Activated CD4-positive, alpha-beta T cell treated with anti-CD3 and anti-CD28 coated beads, Interleukin-2, amount 10 ng/mL, durations not matched to agents 7 days and 5 days (primary cell): ENCODE measurements at regions not wholly inside any gene's neighbourhood (a gene's known extent, or its start where the extent isn't known, plus 50 kb on each side); places are given as distances from the start of the nearest gene placed in this dataset.

Experiments
- CTCF ChIA-PET: fragments of 350-600 bp; sonication (Branson Sonifier 250); formaldehyde crosslinking; loops from one replicate; lab custom pipeline; 2021; ENCODE audit warnings: antibody characterized with exemption; lab: Charles Lee
- POLR2A ChIA-PET: fragments of 350-600 bp; sonication (Branson Sonifier 250); formaldehyde crosslinking; loops from one replicate; lab custom pipeline; 2021; ENCODE audit warnings: antibody characterized with exemption; lab: Charles Lee
- DNase-seq: peaks from one replicate; pipeline ENCODE4 v3.0.0-alpha.2; 2020
- H3K27ac Mint-ChIP-seq: one replicate; pipeline ENCODE4 v1.8.0; 2021; ENCODE audit warnings: mild to moderate bottlenecking, moderate library complexity, mixed read lengths
- H3K27me3 Mint-ChIP-seq: one replicate; pipeline ENCODE4 v1.8.0; 2021; ENCODE audit warnings: mixed read lengths
- H3K36me3 Mint-ChIP-seq: one replicate; pipeline ENCODE4 v1.8.0; 2021; ENCODE audit warnings: low read depth, mixed read lengths
- H3K4me1 Mint-ChIP-seq: one replicate; pipeline ENCODE4 v1.8.0; 2021; ENCODE audit warnings: mixed read lengths
- H3K4me3 Mint-ChIP-seq: one replicate; pipeline ENCODE4 v1.8.0; 2021; ENCODE audit warnings: mild to moderate bottlenecking, moderate library complexity, mixed read lengths
- H3K9me3 Mint-ChIP-seq: one replicate; pipeline ENCODE4 v1.8.0; 2021; ENCODE audit warnings: mixed read lengths

GRCh38 chr17:69947027-69947759 lies 127.8 kb upstream of the KCNJ16 start:
- H3K36me3 Mint-ChIP-seq: no peaks in the 10 kb centered on the region
- no peaks in the 10 kb centered on the region for H3K9me3 Mint-ChIP-seq
- H3K4me3 Mint-ChIP-seq: no peak overlapping the region
- no peak for DNase-seq
- no peak overlapping the region for H3K27ac Mint-ChIP-seq
- ChIA-PET CTCF (no interaction called here), POLR2A (no interaction called here)
- H3K27me3 Mint-ChIP-seq: no peaks in the 10 kb centered on the region
- H3K4me1 Mint-ChIP-seq: no peaks in the 10 kb centered on the region

GRCh38 chr17:69948406-69948805 lies 126.6 kb upstream of the KCNJ16 start:
- CTCF ChIA-PET: no interaction called here

DNA sequence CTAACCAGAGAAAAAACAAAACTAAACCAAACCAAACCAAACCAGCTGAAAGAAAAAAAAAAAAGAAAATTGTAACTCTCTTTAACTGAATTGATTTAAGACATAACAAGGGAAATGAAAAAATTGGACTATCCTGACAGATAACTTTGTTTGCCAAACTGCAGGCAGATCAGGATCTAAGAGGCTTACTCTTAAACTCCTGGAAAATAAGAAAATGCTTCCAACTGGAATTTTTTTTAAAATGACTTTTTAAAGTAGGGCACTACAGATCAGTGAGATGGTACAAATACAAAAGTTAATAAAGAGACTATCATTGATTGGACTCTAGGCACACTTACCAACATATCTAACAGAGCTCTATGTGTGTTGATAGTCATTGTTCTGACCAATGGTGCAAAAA lies 125.5 kb upstream of the KCNJ16 start:
- Mint-ChIP-seq H3K36me3 (no peaks in the 10 kb centered on the region), H3K27me3 (no peaks in the 10 kb centered on the region), H3K27ac (peak overlapping the region; percentile 28), H3K4me1 (no peaks in the 10 kb centered on the region), H3K9me3 (no peaks in the 10 kb centered on the region), H3K4me3 (no peak overlapping the region)
- ChIA-PET CTCF (no interaction called here), POLR2A (no interaction called here)
- no peak for DNase-seq

More at GRCh38 chr17:69948406-69948805, 126.6 kb upstream of the KCNJ16 start:
- H3K27me3 Mint-ChIP-seq: no peaks in the 10 kb centered on the region
- POLR2A ChIA-PET: no interaction called here
- no peaks in the 10 kb centered on the region for H3K4me1 Mint-ChIP-seq
- no peaks in the 10 kb centered on the region for H3K36me3 Mint-ChIP-seq
- H3K9me3 Mint-ChIP-seq: no peaks in the 10 kb centered on the region
- no peak overlapping the region for H3K27ac Mint-ChIP-seq
- H3K4me3 Mint-ChIP-seq: no peak overlapping the region
- DNase-seq: no peak

- DNase-seq: no peak
- no peaks in the 10 kb centered on the region for H3K27me3 Mint-ChIP-seq
- no peaks in the 10 kb centered on the region for H3K4me1 Mint-ChIP-seq
- H3K9me3 Mint-ChIP-seq: no peaks in the 10 kb centered on the region
- POLR2A ChIA-PET: no interaction called here
- CTCF ChIA-PET: interaction anchor here (0.6 kb wide), 2 partner anchors 1577 to 1803 kb away, joined by 3 to 7 read pairs; no protein-coding TSS in a partner anchor
- H3K4me3 Mint-ChIP-seq: no peak overlapping the region
- H3K27ac Mint-ChIP-seq: no peak overlapping the region
- H3K36me3 Mint-ChIP-seq: no peaks in the 10 kb centered on the region
These were observed 124.9 kb upstream of the KCNJ16 start for GRCh38 chr17:69949973-69950695.

GRCh38 chr17:69950701-69951418 lies 124.2 kb upstream of the KCNJ16 start:
- no peaks in the 10 kb centered on the region for H3K4me1 Mint-ChIP-seq
- H3K9me3 Mint-ChIP-seq: no peaks in the 10 kb centered on the region
- no peak for DNase-seq
- POLR2A ChIA-PET: no interaction called here
- no peaks in the 10 kb centered on the region for H3K36me3 Mint-ChIP-seq
- H3K4me3 Mint-ChIP-seq: no peak overlapping the region
- H3K27ac Mint-ChIP-seq: no peak overlapping the region
- CTCF ChIA-PET: interaction anchor here (0.6 kb wide), 2 partner anchors 1576 to 1802 kb away, joined by 3 to 7 read pairs; no protein-coding TSS in a partner anchor
- no peaks in the 10 kb centered on the region for H3K27me3 Mint-ChIP-seq

DNA sequence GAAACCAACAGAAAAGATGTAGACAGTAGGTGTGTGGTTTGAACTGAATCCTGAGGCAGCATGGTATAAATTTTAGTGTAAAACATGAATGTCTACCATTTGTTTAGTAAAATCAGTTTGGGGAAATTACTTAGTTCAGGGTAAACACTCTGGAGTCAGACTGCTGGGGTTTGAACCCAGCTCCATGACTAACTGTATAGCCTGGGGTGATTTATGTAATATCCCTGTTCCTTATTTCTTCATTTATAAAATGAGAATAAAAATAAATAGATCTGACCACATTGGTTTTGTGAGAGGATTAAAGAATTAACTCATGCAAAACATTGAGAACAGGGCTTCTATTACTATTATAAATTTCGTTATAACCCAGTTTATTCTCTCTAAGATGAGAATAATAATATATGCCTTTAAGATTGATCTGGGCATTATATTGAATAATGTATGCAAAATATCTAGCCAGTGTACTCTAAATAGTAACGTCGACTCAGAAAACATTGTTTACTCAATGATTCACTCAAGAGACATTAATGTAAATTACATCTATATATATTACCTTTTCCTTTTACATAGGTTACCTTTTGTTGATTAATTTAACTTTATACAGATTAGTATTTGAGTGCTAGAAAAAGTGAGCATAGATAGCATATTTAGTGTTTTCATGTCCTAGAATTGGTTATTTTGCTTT lies 120.6 kb upstream of the KCNJ16 start:
- ChIA-PET POLR2A (no interaction called here), CTCF (no interaction called here)
- Mint-ChIP-seq H3K4me1 (no peaks in the 10 kb centered on the region), H3K27me3 (no peaks in the 10 kb centered on the region), H3K9me3 (no peaks in the 10 kb centered on the region), H3K36me3 (no peaks in the 10 kb centered on the region), H3K27ac (no peak overlapping the region), H3K4me3 (no peak overlapping the region)
- DNase-seq: no peak

GRCh38 chr17:69958063-69958462 lies 117.0 kb upstream of the KCNJ16 start:
- POLR2A ChIA-PET: no interaction called here
- no peak for DNase-seq
- Mint-ChIP-seq H3K4me1 (no peaks in the 10 kb centered on the region), H3K27ac (no peak overlapping the region), H3K36me3 (no peaks in the 10 kb centered on the region), H3K9me3 (no peaks in the 10 kb centered on the region), H3K27me3 (no peaks in the 10 kb centered on the region), H3K4me3 (no peak overlapping the region)
- CTCF ChIA-PET: no interaction called here

- Mint-ChIP-seq H3K27me3 (no peaks in the 10 kb centered on the region), H3K36me3 (no peaks in the 10 kb centered on the region), H3K9me3 (no peaks in the 10 kb centered on the region), H3K4me3 (no peak overlapping the region), H3K4me1 (no peaks in the 10 kb centered on the region), H3K27ac (no peak overlapping the region)
- DNase-seq: no peak
- ChIA-PET POLR2A (no interaction called here), CTCF (no interaction called here)
These were observed 115.7 kb upstream of the KCNJ16 start for GRCh38 chr17:69959283-69959682.

DNA sequence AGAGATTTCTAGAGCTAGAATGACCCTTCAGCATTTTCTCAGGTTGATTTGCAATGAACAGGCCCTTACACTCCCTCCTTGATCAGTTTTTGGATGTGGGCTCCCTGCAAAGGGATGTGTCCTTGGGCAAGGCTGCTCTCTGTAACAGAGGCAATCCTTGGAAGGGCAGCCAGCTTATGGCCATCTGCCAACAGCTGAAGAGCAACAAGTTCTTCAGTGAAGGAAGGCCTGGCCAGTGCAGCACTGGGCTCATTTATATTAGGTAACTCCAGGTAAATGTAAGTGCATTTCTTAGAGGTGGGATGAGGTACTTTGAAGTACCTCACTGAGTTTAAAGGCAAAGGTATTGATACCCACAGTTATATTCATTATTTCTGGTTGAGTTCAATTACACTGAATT lies 114.3 kb upstream of the KCNJ16 start:
- Mint-ChIP-seq H3K27me3 (no peaks in the 10 kb centered on the region), H3K27ac (no peak overlapping the region), H3K4me3 (no peak overlapping the region), H3K4me1 (no peaks in the 10 kb centered on the region), H3K9me3 (no peaks in the 10 kb centered on the region), H3K36me3 (no peaks in the 10 kb centered on the region)
- ChIA-PET CTCF (no interaction called here), POLR2A (no interaction called here)
- no peak for DNase-seq

GRCh38 chr17:69961501-69962145 lies 113.4 kb upstream of the KCNJ16 start:
- no peak for DNase-seq
- POLR2A ChIA-PET: no interaction called here
- Mint-ChIP-seq H3K4me1 (no peaks in the 10 kb centered on the region), H3K36me3 (no peaks in the 10 kb centered on the region), H3K27ac (no peak overlapping the region), H3K27me3 (no peaks in the 10 kb centered on the region), H3K9me3 (no peaks in the 10 kb centered on the region), H3K4me3 (no peak overlapping the region)
- CTCF ChIA-PET: no interaction called here

DNA sequence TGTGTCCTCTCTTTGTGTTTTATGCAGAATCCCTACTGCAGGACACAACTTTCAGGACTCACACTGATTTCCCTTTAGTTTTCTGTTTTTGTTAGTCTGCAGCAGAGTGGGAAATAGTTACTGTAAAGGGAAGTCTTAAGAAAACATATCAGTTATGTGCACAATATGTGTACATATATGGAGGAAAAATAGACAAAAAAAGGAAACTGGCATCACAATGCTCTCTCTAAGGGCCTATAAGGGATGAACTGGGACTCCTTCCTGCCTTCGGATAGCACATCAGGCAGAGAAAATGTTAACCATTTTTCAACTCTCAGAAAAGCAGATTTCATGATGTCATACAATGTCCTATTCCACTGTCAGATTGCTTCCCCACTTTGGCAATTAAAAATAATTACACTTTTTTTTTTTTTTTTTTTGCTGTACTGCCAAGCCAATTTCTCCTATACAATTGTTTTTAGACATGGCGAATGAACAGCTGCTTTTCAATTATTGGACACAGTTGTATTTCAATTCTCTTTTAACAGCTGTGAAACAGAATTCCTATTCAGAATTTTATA lies 112.5 kb upstream of the KCNJ16 start:
- Mint-ChIP-seq H3K27me3 (peaks cover 2% of the 10 kb centered on the region), H3K27ac (no peak overlapping the region), H3K4me1 (no peaks in the 10 kb centered on the region), H3K4me3 (no peak overlapping the region), H3K36me3 (no peaks in the 10 kb centered on the region), H3K9me3 (no peaks in the 10 kb centered on the region)
- CTCF ChIA-PET: interaction anchor here (0.6 kb wide), 1 partner anchor 1219 kb away, joined by 3 read pairs; no protein-coding TSS in a partner anchor
- POLR2A ChIA-PET: no interaction called here
- no peak for DNase-seq

DNA sequence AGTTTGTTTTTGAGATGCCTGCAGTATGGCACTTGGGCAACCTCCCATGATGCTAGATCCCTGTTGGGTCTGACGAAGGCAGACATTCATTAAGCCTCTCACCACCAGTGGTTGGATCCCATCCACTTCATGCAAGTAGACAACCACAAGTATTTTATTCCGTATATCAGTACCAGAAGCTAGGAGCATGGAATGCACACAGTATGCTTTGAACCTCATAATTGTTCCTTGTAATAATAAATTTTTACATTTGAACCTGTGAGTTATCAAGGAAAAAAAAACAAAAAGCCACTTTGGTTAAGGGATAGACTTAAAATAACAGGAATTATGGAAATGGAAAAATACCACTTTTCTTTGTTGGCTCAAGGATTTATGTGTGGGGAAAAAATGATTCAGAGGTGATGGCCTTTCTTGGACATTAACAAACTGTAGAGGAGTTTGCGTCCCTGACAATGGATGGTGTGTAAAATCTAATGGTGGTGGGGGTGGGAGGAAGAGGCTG lies 107.1 kb upstream of the KCNJ16 start:
- Mint-ChIP-seq H3K4me3 (no peak overlapping the region), H3K27ac (no peak overlapping the region), H3K4me1 (no peaks in the 10 kb centered on the region), H3K9me3 (no peaks in the 10 kb centered on the region), H3K27me3 (peaks cover 2% of the 10 kb centered on the region), H3K36me3 (no peaks in the 10 kb centered on the region)
- ChIA-PET POLR2A (no interaction called here), CTCF (no interaction called here)
- no peak for DNase-seq
